Esophagus muscularis mucosa (tissue), 3 donors: ENCODE measurements at regions not wholly inside any gene's neighbourhood (a gene's known extent, or its start where the extent isn't known, plus 50 kb on each side); places are given as distances from the start of the nearest gene placed in this dataset.

Experiments used
- POLR2A ChIP-seq: fragments of 450-650 bp; IDR thresholded peaks from one replicate; pipeline ENCODE4 v1.6.1; 2017; ENCODE audit warnings: antibody characterized with exemption, moderate library complexity, mild to moderate bottlenecking, low read depth
- TF ChIP-seq, protein P1 (sequence below), 3 experiments: fragments of 200-600 bp in 2 of 3; fragments of 450-650 bp in 1 of 3; sonication (generic) in 2 of 3; IDR thresholded peaks; one replicate each; pipeline ENCODE4 v1.5.1; 2017 to 2019; ENCODE audit warnings: antibody characterized with exemption in 3 of 3, mild to moderate bottlenecking in 2 of 3, moderate library complexity in 1 of 3

DNA sequence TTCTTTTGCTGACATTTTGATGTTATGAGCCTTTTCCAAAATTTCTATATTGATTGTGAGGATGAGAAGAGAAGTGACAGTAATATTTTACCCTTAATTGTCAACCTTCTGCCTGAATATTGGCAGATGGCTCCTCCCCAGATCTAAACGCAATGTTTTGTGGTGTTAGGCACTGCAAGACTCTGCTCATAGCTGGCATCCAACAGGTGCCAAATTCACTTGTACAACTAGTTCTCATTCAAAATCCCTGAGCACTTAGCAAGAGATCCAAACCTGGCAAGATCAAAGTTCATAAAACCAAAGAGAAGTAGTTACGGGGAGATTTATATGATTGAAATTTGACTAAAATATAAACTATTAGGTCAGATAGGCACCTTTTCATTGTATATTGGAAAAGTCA is 901.7 kb upstream of the INTU start:
- no peak for TF ChIP-seq POLR2A
- TF ChIP-seq, protein P1, sequence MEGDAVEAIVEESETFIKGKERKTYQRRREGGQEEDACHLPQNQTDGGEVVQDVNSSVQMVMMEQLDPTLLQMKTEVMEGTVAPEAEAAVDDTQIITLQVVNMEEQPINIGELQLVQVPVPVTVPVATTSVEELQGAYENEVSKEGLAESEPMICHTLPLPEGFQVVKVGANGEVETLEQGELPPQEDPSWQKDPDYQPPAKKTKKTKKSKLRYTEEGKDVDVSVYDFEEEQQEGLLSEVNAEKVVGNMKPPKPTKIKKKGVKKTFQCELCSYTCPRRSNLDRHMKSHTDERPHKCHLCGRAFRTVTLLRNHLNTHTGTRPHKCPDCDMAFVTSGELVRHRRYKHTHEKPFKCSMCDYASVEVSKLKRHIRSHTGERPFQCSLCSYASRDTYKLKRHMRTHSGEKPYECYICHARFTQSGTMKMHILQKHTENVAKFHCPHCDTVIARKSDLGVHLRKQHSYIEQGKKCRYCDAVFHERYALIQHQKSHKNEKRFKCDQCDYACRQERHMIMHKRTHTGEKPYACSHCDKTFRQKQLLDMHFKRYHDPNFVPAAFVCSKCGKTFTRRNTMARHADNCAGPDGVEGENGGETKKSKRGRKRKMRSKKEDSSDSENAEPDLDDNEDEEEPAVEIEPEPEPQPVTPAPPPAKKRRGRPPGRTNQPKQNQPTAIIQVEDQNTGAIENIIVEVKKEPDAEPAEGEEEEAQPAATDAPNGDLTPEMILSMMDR (IDR thresholded peaks at IDR 0.05): no peak
